Thyroid gland (tissue), 4 donors: ENCODE measurements at regions not wholly inside any gene's neighbourhood (a gene's known extent, or its start where the extent isn't known, plus 50 kb on each side); places are given as distances from the start of the nearest gene placed in this dataset.

ENCODE experiments used
- POLR2A ChIP-seq, 2 donors: fragments of 450-650 bp; IDR thresholded peaks; one replicate each; pipeline ENCODE4 v1.6.1; 2017; ENCODE audit warnings: antibody characterized with exemption in 2 of 2, mild to moderate bottlenecking in 2 of 2, moderate library complexity in 1 of 2
- TF ChIP-seq, protein P1 (sequence below), 6 experiments: fragments of 200-600 bp in 3 of 6; fragments of 450-650 bp in 3 of 6; sonication (generic) in 3 of 6; IDR thresholded peaks; one replicate each; pipeline ENCODE4 v1.5.1; 2016 to 2019; ENCODE audit warnings: antibody characterized with exemption in 6 of 6, mild to moderate bottlenecking in 2 of 6, inconsistent platforms in 1 of 6, moderate library complexity in 1 of 6

- TF ChIP-seq, protein P1, sequence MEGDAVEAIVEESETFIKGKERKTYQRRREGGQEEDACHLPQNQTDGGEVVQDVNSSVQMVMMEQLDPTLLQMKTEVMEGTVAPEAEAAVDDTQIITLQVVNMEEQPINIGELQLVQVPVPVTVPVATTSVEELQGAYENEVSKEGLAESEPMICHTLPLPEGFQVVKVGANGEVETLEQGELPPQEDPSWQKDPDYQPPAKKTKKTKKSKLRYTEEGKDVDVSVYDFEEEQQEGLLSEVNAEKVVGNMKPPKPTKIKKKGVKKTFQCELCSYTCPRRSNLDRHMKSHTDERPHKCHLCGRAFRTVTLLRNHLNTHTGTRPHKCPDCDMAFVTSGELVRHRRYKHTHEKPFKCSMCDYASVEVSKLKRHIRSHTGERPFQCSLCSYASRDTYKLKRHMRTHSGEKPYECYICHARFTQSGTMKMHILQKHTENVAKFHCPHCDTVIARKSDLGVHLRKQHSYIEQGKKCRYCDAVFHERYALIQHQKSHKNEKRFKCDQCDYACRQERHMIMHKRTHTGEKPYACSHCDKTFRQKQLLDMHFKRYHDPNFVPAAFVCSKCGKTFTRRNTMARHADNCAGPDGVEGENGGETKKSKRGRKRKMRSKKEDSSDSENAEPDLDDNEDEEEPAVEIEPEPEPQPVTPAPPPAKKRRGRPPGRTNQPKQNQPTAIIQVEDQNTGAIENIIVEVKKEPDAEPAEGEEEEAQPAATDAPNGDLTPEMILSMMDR (IDR thresholded peaks at IDR 0.05), result no peak
- no peak for TF ChIP-seq POLR2A (IDR thresholded peaks at IDR 0.05)
Measured at GRCh38 chr16:51464996-51465395, 313.9 kb upstream of the SALL1 start.
